Raji (cell line): ENCODE measurements at regions not wholly inside any gene's neighbourhood (a gene's known extent, or its start where the extent isn't known, plus 50 kb on each side); places are given as distances from the start of the nearest gene placed in this dataset.

Experiments
- POLR2A ChIP-seq: IDR thresholded peaks from 2 replicates; pipeline ENCODE4 v1.6.1; 2011; ENCODE audit warnings: low read depth, low read length, control low read depth; ENCODE audit not compliant: insufficient read depth

DNA sequence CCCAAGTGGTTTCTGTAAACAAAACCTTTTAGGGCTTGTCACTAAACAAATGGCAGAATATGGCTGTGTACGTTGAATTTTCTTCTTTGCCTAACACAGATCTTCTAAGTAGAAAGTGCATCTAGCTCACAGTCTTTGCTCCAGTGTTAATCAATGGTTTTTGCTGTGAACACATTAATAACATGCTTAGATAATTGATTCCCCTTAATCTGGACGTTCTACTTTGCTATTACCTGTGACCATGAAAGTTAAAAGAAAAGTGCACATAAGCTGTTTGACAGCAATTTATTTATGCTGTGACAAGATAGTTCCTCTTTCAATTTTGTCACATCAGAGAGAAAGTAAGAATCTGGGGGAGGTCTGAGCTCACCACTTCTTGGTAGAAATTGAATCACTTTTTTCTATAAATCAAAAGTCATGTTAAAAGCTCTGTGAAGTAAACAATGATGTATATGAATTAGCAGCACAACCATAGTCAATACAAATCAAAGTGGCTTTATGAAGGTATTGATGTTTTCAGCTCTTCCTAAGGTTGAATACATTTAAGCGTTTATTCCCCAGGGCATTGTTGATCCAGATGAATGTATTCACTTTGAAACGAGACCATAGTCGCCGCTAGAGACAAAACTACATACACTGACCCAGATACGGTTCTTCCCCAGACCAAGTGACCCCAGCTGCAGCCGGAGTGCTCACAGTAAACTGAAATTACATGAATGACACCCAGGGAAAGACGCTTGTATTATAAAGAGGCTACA is 174.6 kb upstream of the ZNF608 start:
- TF ChIP-seq POLR2A, result no peak

DNA sequence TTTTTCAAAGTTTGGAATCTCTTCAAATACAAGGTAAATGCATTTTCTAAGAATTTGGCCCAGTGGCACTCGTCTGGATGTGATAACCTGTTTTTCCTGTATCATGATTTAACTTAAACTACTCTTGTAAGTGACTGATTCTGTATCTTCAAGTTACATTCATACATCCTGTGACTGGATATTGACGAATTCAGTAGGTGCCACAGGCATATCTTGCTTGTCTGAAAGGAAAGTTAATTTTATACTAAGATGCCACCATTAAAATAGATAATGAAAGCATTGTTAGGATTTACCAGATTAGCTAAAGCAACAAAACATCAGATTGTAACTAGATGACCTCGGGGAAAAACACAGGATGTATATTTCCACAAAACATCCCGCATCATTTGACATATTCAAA is 175.3 kb upstream of the ZNF608 start:
- no peak for TF ChIP-seq POLR2A

DNA sequence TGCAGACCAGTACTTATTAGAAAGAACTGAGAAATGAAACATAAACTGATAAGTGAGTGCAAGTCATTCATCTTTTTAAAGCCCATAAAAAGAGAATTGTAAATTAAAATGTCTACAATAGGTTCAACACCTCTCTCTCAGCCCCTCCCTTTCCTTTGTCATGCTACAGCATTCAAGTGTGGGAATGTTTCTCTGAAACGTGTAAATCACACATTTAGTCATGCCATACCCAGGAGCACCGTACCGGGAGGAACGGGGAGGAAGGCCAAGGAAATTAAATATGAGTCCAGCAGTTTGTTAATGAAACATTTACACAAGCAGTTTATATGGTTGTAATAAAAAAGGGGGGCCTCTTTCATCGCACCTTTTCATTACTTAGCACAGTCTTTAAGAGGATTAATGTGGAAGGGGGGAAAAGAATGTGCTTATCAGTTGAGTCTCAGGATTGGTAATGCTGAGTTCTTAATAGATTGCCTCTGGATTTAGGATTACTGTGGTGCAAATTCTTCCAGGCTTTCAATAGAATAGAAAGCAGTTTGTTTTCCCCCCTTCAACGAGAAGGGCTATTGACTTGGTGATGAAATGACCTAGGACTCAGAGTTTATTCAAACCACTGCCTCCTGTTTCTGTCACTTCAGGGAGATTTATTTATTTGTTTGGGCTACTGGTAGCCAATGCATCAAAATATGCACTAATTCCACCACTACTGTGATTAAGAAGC is 176.0 kb upstream of the ZNF608 start:
- no peak for TF ChIP-seq POLR2A

DNA sequence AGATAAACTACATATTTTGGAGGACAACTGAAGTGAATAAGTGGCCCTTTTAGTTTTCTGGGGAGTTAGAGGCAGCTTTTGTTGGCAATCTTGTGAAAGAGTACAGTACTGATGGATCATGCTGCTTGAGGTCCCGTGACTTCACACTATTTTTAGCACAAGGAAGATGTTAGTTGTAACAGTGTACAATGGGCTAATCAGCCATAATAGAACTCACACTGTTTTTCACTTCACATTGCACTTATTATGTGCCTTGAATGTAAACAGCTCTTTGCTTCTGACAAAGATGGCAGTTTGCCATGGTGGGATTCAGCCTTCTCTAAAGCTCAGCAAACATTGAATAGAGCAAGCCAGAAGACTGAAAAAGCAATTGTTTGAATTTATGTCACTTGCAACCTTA is 176.7 kb upstream of the ZNF608 start:
- no peak for TF ChIP-seq POLR2A

DNA sequence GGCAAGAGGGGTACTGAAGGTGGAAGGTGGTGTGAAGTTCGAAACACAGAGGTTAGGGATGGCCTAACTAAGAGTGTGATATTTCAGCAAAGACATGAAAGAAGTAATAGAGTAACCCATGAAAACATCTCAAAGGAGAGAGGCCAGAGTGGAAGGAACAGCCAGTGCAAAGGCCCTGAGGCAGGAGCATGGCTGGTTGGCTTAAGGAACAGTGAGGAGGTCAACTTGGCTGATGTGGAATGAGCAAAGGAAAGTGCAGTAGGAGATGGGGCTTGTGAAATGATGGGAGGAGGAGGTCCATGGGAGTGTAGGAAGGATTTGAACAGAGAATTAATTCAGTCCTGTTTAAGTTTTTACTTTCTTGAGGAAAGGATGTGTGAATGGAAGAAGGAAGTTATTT is 178.3 kb upstream of the ZNF608 start:
- no peak for TF ChIP-seq POLR2A

DNA sequence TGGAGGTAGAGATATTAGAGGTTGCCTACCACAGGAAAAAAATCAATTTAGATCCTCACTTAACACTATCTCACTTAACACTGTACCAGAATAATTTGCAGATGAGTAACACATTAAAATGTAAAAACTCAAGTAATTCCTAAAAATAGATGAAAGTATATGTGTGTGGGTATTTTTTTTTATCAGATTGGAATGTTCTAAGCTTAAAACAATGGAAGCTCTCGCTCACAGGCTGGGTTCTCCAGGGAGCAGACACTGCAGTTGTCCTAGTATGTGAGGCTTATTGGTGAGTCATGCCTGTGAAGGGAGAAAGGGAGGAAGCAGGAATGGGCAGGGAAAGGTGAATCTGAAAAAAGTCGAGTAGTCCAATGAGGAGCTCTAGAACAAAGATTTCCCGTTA is 181.3 kb upstream of the ZNF608 start:
- no peak for TF ChIP-seq POLR2A

DNA sequence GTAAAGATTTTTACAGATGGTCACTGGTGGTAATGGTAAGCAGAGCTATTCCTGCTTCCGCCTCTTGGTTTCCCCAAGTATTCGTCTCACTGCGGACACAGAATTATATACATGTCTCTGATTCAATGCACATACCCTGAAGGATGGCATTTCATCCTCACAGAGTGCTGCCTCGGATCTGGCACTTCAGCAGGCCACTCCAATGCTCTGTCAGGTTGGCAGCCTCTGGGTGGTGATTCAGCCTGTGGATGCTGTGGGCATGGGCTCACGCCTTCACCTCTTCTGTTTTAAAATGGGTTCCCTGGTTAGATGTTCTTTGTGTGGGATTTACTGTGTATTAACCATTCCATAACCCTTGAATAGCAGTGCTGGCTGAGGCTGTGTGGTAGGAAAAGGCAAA is 182.6 kb upstream of the ZNF608 start:
- no peak for TF ChIP-seq POLR2A

DNA sequence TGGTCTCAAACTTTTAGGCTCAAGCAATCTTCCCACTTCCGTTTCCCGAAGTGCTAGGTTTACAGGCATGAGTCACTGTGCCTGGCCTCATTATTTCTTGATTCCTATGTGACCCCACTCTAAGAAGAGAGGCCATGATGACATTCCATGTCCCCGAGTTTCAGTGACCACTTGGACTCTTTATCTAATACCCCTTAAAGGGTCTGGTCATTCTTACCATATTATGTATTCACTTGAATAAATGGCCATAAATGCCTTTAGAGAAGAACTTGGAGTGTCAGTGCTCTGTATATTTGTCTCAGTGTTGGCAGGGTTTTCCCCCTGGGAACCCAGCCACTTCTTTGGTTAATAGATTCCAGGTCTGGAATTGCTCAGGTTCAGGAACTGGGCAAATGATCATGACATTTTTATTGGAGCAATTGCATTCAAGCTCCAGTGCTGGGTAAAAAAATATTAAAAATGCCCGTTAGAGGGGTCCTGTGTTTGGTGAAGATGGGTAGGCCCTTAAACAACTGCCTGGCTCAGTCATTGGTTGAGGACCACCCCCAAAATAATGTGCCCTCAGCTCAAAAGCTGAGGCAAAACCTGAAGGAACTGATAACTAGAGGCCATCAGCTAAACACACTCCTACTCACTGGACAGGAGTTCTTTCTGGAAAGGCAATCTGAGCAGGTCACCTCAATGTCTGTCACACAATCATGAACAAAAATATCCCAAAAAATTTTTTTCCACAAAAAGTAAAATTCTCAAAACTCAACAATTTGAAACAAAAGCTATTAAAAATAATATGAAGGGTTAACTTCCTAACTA is 186.6 kb upstream of the ZNF608 start:
- TF ChIP-seq POLR2A, result no peak

DNA sequence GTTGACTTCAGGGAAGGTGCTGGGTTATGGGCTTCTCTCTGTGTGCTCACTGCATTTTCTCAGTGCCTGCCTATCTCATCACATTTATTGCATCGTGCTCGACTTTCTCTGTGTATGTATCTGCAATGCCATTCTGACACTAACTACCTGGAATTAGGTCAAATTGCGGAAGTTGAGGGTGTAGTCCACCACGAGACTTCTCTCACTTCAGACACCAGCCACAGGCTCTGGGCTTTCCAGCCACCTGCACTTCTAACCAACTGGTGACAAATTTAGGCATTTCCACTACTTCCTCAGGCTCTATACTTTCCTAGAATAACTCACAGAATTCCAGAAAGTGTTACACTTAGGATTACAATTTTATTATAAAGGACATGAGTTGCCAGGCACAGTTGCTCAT is 188.6 kb upstream of the ZNF608 start:
- no peak for TF ChIP-seq POLR2A

DNA sequence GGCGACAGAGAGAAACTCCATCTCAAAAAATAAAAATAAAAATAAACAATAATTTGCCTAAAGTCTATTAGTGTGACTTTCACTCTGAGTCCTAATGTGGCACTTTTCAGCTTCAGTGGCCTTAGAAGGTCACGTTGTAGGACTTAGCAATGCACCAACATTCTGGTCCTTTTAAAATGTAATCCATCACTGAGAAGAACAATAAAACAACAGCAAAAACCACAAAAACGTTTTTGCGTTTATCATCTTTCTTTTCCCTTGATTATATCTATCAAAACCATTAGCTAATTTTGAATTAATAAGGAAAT is 190.1 kb upstream of the ZNF608 start:
- no peak for TF ChIP-seq POLR2A

DNA sequence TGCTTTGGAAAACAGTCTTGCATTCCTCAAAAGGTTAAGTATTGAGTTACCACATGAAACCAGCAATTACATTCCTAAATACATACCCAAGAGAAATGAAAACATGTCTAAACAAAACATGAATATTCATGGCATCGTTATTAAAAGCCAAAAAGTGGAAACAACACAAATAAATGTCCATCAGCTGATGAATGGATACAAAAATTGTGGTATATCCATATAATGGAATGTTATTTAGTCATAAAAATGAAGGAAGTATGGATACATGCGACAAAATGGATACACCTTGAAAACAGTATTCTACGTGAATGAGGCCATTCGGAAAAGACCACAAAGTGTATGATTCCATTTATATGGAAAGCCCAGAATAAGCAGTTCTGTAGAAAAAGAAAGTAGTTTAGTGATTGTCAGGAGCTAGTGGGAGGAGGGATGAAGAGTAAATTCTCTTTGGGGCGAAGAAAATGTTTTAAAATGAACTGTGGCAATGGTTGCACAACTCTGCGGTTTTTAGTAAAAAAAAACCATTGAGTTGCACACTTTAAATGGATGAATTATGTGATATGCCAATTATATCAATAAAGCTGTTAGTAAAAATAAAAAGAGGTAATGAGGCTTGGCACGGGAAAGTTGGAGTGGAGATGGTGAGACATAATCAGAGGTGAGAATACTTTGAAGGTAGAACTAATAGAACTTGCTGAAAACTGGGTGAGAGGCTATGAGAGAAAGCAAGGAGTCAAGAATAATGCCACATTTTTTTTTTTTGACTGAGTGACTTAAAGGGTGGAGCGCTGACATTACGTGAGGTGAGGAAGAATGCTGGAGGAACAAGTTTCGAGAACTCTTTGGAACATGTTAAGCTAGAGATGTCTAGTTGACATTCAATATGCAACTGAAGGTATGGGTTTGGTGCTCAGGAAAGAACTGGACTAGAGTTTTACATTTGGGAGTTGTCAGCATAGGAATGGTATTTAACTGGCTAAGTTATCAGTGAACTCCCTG is 194.9 kb upstream of the ZNF608 start:
- TF ChIP-seq POLR2A, result no peak

DNA sequence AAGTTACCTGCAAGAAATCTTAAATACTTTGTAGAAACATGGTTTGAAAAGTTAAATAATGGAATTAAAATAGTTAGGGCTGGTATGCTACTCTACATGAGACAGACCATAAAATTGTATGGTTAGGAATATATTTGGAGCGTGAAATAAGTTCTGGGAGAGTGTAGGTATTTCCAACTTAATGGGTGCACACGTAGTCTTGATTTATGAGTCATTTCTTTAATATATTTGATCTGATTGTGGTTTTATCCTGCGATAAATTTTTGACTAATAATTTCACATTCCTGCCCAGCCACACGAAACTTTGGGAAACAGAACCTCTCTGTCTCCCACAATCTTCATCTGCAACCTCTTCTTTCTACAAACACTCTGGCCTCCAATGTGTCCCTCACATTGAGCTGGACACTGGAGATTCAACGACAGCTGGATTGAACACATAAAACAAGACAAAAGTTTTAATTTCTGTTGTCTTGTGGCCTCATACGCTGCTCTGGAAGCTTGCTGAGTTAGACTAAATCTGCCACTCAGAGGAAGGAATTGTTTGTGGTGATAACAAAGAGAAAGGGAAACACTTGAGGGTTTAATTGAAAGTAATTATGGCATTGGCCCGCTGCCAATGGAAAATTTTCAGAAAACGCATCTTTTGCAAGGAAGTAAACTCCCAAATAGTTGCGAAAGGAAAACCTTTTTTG is 201.8 kb upstream of the ZNF608 start:
- TF ChIP-seq POLR2A, result no peak

DNA sequence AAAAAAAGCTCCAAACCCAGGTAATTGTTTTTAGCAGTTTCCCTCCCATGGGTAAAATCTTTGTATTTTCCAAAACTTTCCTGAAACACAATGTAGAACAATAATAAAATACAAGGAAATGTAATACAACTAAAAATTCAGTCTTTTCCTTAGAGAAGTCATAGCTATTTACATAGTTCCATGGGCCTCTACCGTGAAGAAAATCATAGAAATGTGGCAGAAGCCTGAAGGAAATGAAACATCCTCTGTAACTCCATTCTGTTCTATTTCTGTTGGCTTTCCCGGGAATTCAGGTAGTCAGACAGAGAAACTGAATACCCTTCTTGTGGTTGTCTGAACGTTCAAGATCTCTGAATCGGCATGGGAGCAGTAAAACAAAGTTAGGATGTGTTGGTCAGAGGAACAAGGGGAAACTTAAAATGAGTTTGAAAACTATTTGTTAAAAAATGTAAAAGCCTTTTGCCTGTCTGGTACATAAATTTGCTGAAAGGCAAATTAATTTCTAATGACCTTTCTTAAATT is 202.4 kb upstream of the ZNF608 start:
- no peak for TF ChIP-seq POLR2A

DNA sequence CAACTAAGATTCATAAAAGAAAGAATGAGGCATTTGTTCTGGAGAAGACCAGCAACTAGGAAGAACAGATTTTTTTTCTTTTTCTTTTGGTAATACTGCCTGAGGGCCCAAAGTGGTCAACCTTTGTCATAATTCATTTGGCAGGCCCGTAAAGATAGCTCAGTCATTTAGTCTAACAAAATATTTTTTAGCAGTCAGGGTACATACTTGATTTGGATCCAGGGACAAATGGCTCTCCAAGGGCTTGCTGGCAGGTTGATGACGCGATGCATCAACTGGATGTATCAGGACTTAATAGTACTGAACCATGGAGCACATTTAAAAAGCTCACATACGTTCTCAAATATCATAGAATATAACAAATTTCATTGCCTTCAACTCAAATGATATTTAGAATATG is 203.4 kb upstream of the ZNF608 start:
- no peak for TF ChIP-seq POLR2A
